ENCODE measurements at regions not wholly inside any gene's neighbourhood (a gene's known extent, or its start where the extent isn't known, plus 50 kb on each side); places are given as distances from the start of the nearest gene placed in this dataset.

GRCh38 chr2:43154685-43155084 is 71.7 kb downstream of the ZFP36L2 start:
- no peak for TF ChIP-seq CTCF (IDR thresholded peaks at IDR 0.05)
- no peak for TF ChIP-seq POLR2A (IDR thresholded peaks at IDR 0.05)

All from body of pancreas (tissue), 4 donors.